GM21576 (cell line): ENCODE measurements at regions not wholly inside any gene's neighbourhood (a gene's known extent, or its start where the extent isn't known, plus 50 kb on each side); places are given as distances from the start of the nearest gene placed in this dataset.

Source experiments
- ATAC-seq: cut with Tn5 transposase; IDR thresholded peaks from one replicate; pipeline ENCODE4 v1.9.1; 2021; ENCODE audit warnings: mild to moderate bottlenecking, moderate library complexity; ENCODE audit not compliant: unreplicated experiment

GRCh38 chr15:35596285-35596684 is 50.3 kb upstream of the DPH6 start:
- no peak for ATAC-seq

GRCh38 chr15:35602836-35603235 is 56.9 kb upstream of the DPH6 start:
- ATAC-seq = no peak

GRCh38 chr15:35603301-35603700 is 57.3 kb upstream of the DPH6 start:
- ATAC-seq = peak; percentile 53

GRCh38 chr15:35603856-35604255 is 57.9 kb upstream of the DPH6 start:
- no peak for ATAC-seq

- ATAC-seq = no peak
Observed at GRCh38 chr15:35605764-35606449, 59.9 kb upstream of the DPH6 start.

- ATAC-seq = no peak
Observed at GRCh38 chr15:35606450-35606779, 60.5 kb upstream of the DPH6 start.

GRCh38 chr15:35616498-35617271 is 70.7 kb upstream of the DPH6 start:
- ATAC-seq = no peak

- ATAC-seq = no peak
Observed at GRCh38 chr15:35618260-35619188, 72.6 kb upstream of the DPH6 start.

- no peak for ATAC-seq
Observed at GRCh38 chr15:35622641-35623340, 76.8 kb upstream of the DPH6 start.

GRCh38 chr15:35624881-35625280 is 78.9 kb upstream of the DPH6 start:
- no peak for ATAC-seq

- ATAC-seq = no peak
Observed at GRCh38 chr15:35626571-35627318, 80.8 kb upstream of the DPH6 start.

- no peak for ATAC-seq
Observed at GRCh38 chr15:35627696-35628095, 81.7 kb upstream of the DPH6 start.

GRCh38 chr15:35629766-35630165 is 83.8 kb upstream of the DPH6 start:
- no peak for ATAC-seq

GRCh38 chr15:35630532-35630931 is 84.6 kb upstream of the DPH6 start:
- ATAC-seq = no peak

- ATAC-seq = no peak
Observed at GRCh38 chr15:35630985-35631384, 85.0 kb upstream of the DPH6 start.

GRCh38 chr15:35633677-35634076 is 87.7 kb upstream of the DPH6 start:
- no peak for ATAC-seq

GRCh38 chr15:35646790-35647189 is 100.8 kb upstream of the DPH6 start:
- no peak for ATAC-seq

- no peak for ATAC-seq
Observed at GRCh38 chr15:35647303-35647702, 101.3 kb upstream of the DPH6 start.

GRCh38 chr15:35648941-35649340 is 103.0 kb upstream of the DPH6 start:
- no peak for ATAC-seq

- ATAC-seq = no peak
Observed at GRCh38 chr15:35649575-35649974, 103.6 kb upstream of the DPH6 start.
